Testis (tissue), 2 donors: ENCODE measurements at regions not wholly inside any gene's neighbourhood (a gene's known extent, or its start where the extent isn't known, plus 50 kb on each side); places are given as distances from the start of the nearest gene placed in this dataset.

Experiments used
- POLR2A ChIP-seq: fragments of 450-650 bp; IDR thresholded peaks from one replicate; pipeline ENCODE4 v1.6.1; 2017; ENCODE audit warnings: antibody characterized with exemption, mild to moderate bottlenecking, moderate library complexity
- TF ChIP-seq, protein P1 (sequence below), 3 experiments: fragments of 450-650 bp in 2 of 3; fragments of 200-600 bp in 1 of 3; sonication (generic) in 1 of 3; IDR thresholded peaks; one replicate each; pipeline ENCODE4 v1.5.1; 2016 to 2019; ENCODE audit warnings: antibody characterized with exemption in 3 of 3, mild to moderate bottlenecking in 2 of 3, moderate library complexity in 1 of 3

DNA sequence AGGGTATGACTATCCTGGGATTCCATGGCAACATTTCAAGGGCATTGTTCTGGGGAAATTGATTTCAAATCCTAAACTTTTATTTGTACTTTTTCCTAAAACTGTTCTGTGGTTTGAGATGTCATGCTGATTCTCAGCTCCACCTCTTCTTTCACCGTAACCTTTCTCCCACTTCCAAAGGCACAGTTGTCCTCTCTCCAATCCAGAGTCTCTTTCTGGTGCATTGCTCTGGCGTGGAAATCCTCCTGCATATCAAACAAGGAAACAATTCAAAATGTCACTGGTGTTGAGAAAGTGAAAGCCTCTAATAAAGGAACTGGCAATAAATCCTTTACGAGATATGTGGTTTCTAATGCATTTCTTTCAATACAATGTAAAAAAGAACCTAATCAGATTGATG is 155.1 kb upstream of the CDH2 start:
- TF ChIP-seq, protein P1, sequence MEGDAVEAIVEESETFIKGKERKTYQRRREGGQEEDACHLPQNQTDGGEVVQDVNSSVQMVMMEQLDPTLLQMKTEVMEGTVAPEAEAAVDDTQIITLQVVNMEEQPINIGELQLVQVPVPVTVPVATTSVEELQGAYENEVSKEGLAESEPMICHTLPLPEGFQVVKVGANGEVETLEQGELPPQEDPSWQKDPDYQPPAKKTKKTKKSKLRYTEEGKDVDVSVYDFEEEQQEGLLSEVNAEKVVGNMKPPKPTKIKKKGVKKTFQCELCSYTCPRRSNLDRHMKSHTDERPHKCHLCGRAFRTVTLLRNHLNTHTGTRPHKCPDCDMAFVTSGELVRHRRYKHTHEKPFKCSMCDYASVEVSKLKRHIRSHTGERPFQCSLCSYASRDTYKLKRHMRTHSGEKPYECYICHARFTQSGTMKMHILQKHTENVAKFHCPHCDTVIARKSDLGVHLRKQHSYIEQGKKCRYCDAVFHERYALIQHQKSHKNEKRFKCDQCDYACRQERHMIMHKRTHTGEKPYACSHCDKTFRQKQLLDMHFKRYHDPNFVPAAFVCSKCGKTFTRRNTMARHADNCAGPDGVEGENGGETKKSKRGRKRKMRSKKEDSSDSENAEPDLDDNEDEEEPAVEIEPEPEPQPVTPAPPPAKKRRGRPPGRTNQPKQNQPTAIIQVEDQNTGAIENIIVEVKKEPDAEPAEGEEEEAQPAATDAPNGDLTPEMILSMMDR (IDR thresholded peaks at IDR 0.05) = no peak
- TF ChIP-seq POLR2A = no peak
